Vagina (tissue), 2 donors: ENCODE measurements at regions not wholly inside any gene's neighbourhood (a gene's known extent, or its start where the extent isn't known, plus 50 kb on each side); places are given as distances from the start of the nearest gene placed in this dataset.
A peak's percentile ranks its signal among the peaks of the same experiment; 100 is the strongest.

Experiments used
- DNase-seq, 2 donors: peaks; one replicate each; pipeline ENCODE4 v3.0.0-alpha.2; 2017; ENCODE audit errors: extremely low spot score in 2 of 2
- H3K27ac ChIP-seq: fragments of 200-600 bp; sonication (generic); one replicate; pipeline ENCODE4 v1.5.1; 2019
- H3K27me3 ChIP-seq: fragments of 200-600 bp; sonication (generic); one replicate; pipeline ENCODE4 v1.5.1; 2019
- H3K36me3 ChIP-seq, 2 donors: fragments of 200-600 bp; sonication (generic); one replicate each; pipeline ENCODE4 v1.5.1; 2017 to 2019
- H3K4me1 ChIP-seq: fragments of 200-600 bp; sonication (generic); one replicate; pipeline ENCODE4 v1.5.1; 2019
- H3K4me3 ChIP-seq, 2 donors: fragments of 200-600 bp; sonication (generic); 1 replicate in 1 of 2; 2 replicates in 1 of 2; pipeline ENCODE4 v1.5.1; 2016 to 2019
- H3K9me3 ChIP-seq: fragments of 200-600 bp; sonication (generic); one replicate; pipeline ENCODE4 v1.5.1; 2019
- POLR2A ChIP-seq, 2 donors: fragments of 450-650 bp; IDR thresholded peaks; one replicate each; pipeline ENCODE4 v1.6.1; 2017; ENCODE audit warnings: antibody characterized with exemption in 2 of 2, mild to moderate bottlenecking in 2 of 2, moderate library complexity in 2 of 2
- POLR2AphosphoS5 ChIP-seq, 2 donors: sonication (generic); formaldehyde crosslinking; IDR thresholded peaks; one replicate each; pipeline ENCODE4 v1.9.0; 2017; ENCODE audit warnings: antibody characterized with exemption in 2 of 2, mild to moderate bottlenecking in 2 of 2, low read depth in 1 of 2; ENCODE audit not compliant: insufficient read depth in 1 of 2
- intact Hi-C: fragments of 100-400 bp; cut with DNase I; formaldehyde crosslinking; loops from one replicate; pipeline ENCODE4 v1.15.1; 2023
- TF ChIP-seq, protein P1 (sequence below), 3 experiments: fragments of 450-650 bp in 2 of 3; fragments of 200-600 bp in 1 of 3; sonication (generic) in 1 of 3; IDR thresholded peaks; one replicate each; pipeline ENCODE4 v1.5.1; 2017 to 2019; ENCODE audit warnings: antibody characterized with exemption in 3 of 3, mild to moderate bottlenecking in 2 of 3, moderate library complexity in 2 of 3

- no peaks in the 10 kb centered on the region for H3K4me1 ChIP-seq
- no peak for DNase-seq
- no peaks in the 10 kb centered on the region for H3K36me3 ChIP-seq
- TF ChIP-seq POLR2AphosphoS5 (IDR thresholded peaks at IDR 0.05; ENCODE audit: insufficient read depth in 1 of 2, low read depth in 1 of 2) (no peak), POLR2A (IDR thresholded peaks at IDR 0.05) (no peak)
- TF ChIP-seq, protein P1, sequence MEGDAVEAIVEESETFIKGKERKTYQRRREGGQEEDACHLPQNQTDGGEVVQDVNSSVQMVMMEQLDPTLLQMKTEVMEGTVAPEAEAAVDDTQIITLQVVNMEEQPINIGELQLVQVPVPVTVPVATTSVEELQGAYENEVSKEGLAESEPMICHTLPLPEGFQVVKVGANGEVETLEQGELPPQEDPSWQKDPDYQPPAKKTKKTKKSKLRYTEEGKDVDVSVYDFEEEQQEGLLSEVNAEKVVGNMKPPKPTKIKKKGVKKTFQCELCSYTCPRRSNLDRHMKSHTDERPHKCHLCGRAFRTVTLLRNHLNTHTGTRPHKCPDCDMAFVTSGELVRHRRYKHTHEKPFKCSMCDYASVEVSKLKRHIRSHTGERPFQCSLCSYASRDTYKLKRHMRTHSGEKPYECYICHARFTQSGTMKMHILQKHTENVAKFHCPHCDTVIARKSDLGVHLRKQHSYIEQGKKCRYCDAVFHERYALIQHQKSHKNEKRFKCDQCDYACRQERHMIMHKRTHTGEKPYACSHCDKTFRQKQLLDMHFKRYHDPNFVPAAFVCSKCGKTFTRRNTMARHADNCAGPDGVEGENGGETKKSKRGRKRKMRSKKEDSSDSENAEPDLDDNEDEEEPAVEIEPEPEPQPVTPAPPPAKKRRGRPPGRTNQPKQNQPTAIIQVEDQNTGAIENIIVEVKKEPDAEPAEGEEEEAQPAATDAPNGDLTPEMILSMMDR (IDR thresholded peaks at IDR 0.05) = no peak
- H3K9me3 ChIP-seq = no peaks in the 10 kb centered on the region
- no peak overlapping the region for H3K4me3 ChIP-seq
- H3K27ac ChIP-seq = no peak overlapping the region
- H3K27me3 ChIP-seq = no peaks in the 10 kb centered on the region
- intact Hi-C loops = no loop called here
Measured at GRCh38 chr21:17930093-17930492, 110.9 kb upstream of the C21orf91 start.

GRCh38 chr21:17929510-17929909, 110.4 kb upstream of the C21orf91 start:
- Histone ChIP-seq H3K36me3 (no peaks in the 10 kb centered on the region), H3K27ac (no peak overlapping the region), H3K4me1 (no peaks in the 10 kb centered on the region), H3K4me3 (no peak overlapping the region), H3K27me3 (no peaks in the 10 kb centered on the region), H3K9me3 (no peaks in the 10 kb centered on the region)
- DNase-seq = no peak
- intact Hi-C loops = loop anchor here (10.0 kb wide), 1 partner anchor 245 kb away; no protein-coding TSS in a partner anchor
- TF ChIP-seq, protein P1 (IDR thresholded peaks at IDR 0.05) = no peak
- no peak for TF ChIP-seq POLR2AphosphoS5 (IDR thresholded peaks at IDR 0.05; ENCODE audit: insufficient read depth in 1 of 2, low read depth in 1 of 2)
- no peak for TF ChIP-seq POLR2A (IDR thresholded peaks at IDR 0.05)

GRCh38 chr21:17925899-17926298, 106.7 kb upstream of the C21orf91 start:
- Histone ChIP-seq H3K36me3 (no peaks in the 10 kb centered on the region), H3K4me1 (no peaks in the 10 kb centered on the region), H3K9me3 (no peaks in the 10 kb centered on the region), H3K27ac (no peak overlapping the region), H3K27me3 (no peaks in the 10 kb centered on the region), H3K4me3 (no peak overlapping the region)
- TF ChIP-seq, protein P1 (IDR thresholded peaks at IDR 0.05) = no peak
- TF ChIP-seq POLR2A (IDR thresholded peaks at IDR 0.05) (no peak), POLR2AphosphoS5 (IDR thresholded peaks at IDR 0.05; ENCODE audit: insufficient read depth in 1 of 2, low read depth in 1 of 2) (no peak)
- intact Hi-C loops = loop anchor here (10.0 kb wide), 1 partner anchor 241 kb away; no protein-coding TSS in a partner anchor
- DNase-seq = no peak

- Histone ChIP-seq H3K36me3 (no peaks in the 10 kb centered on the region), H3K27ac (no peak overlapping the region), H3K27me3 (no peaks in the 10 kb centered on the region), H3K9me3 (no peaks in the 10 kb centered on the region), H3K4me3 (no peak overlapping the region), H3K4me1 (no peaks in the 10 kb centered on the region)
- no peak for DNase-seq
- TF ChIP-seq POLR2AphosphoS5 (IDR thresholded peaks at IDR 0.05; ENCODE audit: insufficient read depth in 1 of 2, low read depth in 1 of 2) (no peak), POLR2A (IDR thresholded peaks at IDR 0.05) (no peak)
- TF ChIP-seq, protein P1 (IDR thresholded peaks at IDR 0.05) = peak; percentile 51 to 78 (median 66)
- intact Hi-C loops = loop anchor here (10.0 kb wide), 1 partner anchor 240 kb away; no protein-coding TSS in a partner anchor
Measured at GRCh38 chr21:17925000-17925610, 105.9 kb upstream of the C21orf91 start.
